Natural killer cell (primary cell): ENCODE measurements at regions not wholly inside any gene's neighbourhood (a gene's known extent, or its start where the extent isn't known, plus 50 kb on each side); places are given as distances from the start of the nearest gene placed in this dataset.
A peak's percentile ranks its signal among the peaks of the same experiment; 100 is the strongest.

ENCODE experiments used
- ATAC-seq, 3 donors: fragments of 150-1000 bp in 2 of 3; fragments of 200-7000 bp in 1 of 3; cut with Tn5 transposase; 1 replicate in 1 of 3; 2 replicates in 2 of 3; pipeline ENCODE4 v1.10.0; 2021; ENCODE audit warnings: mild to moderate bottlenecking in 2 of 3, moderate library complexity in 2 of 3
- DNase-seq, 2 donors: peaks; one replicate each; pipeline versions ENCODE4 v3.0.0 to v3.0.0-alpha.2; 2013 to 2021; ENCODE audit warnings: mixed read lengths in 1 of 2
- H3K27ac ChIP-seq: one replicate; pipeline ENCODE4 v1.5.1; 2013; ENCODE audit warnings: mild to moderate bottlenecking, low read length
- H3K27me3 ChIP-seq: one replicate; pipeline ENCODE4 v1.6.1; 2013; ENCODE audit warnings: low read length; ENCODE audit not compliant: control insufficient read depth, insufficient read depth
- H3K36me3 ChIP-seq: one replicate; pipeline ENCODE4 v1.6.1; 2013; ENCODE audit warnings: low read length; ENCODE audit not compliant: control insufficient read depth, insufficient read depth
- H3K4me1 ChIP-seq: one replicate; pipeline ENCODE4 v1.6.1; 2013; ENCODE audit warnings: low read length; ENCODE audit not compliant: control insufficient read depth, insufficient read depth
- H3K4me3 ChIP-seq: one replicate; pipeline ENCODE4 v1.5.1; 2013; ENCODE audit warnings: low read length
- H3K9me3 ChIP-seq: one replicate; pipeline ENCODE4 v1.6.1; 2013; ENCODE audit warnings: low read length; ENCODE audit not compliant: control insufficient read depth, insufficient read depth
- H3K27ac Mint-ChIP-seq, 2 donors: one replicate each; pipeline ENCODE4 v1.8.0; 2022; ENCODE audit warnings: mild to moderate bottlenecking in 2 of 2, mixed read lengths in 2 of 2, moderate library complexity in 1 of 2
- H3K27me3 Mint-ChIP-seq, 2 donors: one replicate each; pipeline ENCODE4 v1.8.0; 2022; ENCODE audit warnings: low read depth in 2 of 2, mixed read lengths in 2 of 2
- H3K36me3 Mint-ChIP-seq: one replicate; pipeline ENCODE4 v1.8.0; 2022; ENCODE audit warnings: mixed read lengths
- H3K4me1 Mint-ChIP-seq, 2 donors: one replicate each; pipeline ENCODE4 v1.8.0; 2022; ENCODE audit warnings: mixed read lengths in 2 of 2
- H3K4me3 Mint-ChIP-seq: one replicate; pipeline ENCODE4 v1.8.0; 2022; ENCODE audit warnings: mild to moderate bottlenecking, moderate library complexity, mixed read lengths
- H3K9me3 Mint-ChIP-seq, 2 donors: one replicate each; pipeline ENCODE4 v1.8.0; 2022; ENCODE audit warnings: mixed read lengths in 2 of 2
- CTCF ChIP-seq: fragments of 200-600 bp; IDR thresholded peaks from one replicate; pipeline ENCODE4 v1.8.0; 2022; ENCODE audit warnings: antibody characterized with exemption
- WGBS: methylation state at CpG from one replicate; pipeline ENCODE4 v1.1.7; 2013; ENCODE audit warnings: missing lambda C conversion rate; ENCODE audit not compliant: insufficient coverage; 5-methylcytosine and 5-hydroxymethylcytosine counted together
- intact Hi-C: fragments of 100-400 bp; cut with micrococcal nuclease; formaldehyde crosslinking; loops from one replicate; pipeline ENCODE4 v1.14.2; 2022

GRCh38 chr6:153966001-153966400 is 73.0 kb upstream of the OPRM1 start:
- no peaks in the 10 kb centered on the region for H3K9me3 ChIP-seq
- H3K36me3 ChIP-seq, result no peaks in the 10 kb centered on the region
- no peaks in the 10 kb centered on the region for H3K27me3 ChIP-seq
- Mint-ChIP-seq H3K4me3 (no peak overlapping the region), H3K9me3 (peaks cover 3 to 5% of the 10 kb centered on the region in 2 donors), H3K4me1 (no peaks in the 10 kb centered on the region), H3K27ac (no peak overlapping the region), H3K36me3 (no peaks in the 10 kb centered on the region), H3K27me3 (no peaks in the 10 kb centered on the region)
- ATAC-seq (no peak), DNase-seq (peak in 1 of 2 donors; percentile 25)
- 7% methylated on average over 2 of the region's 4 CpGs for WGBS
- H3K4me3 ChIP-seq, result no peak overlapping the region
- H3K4me1 ChIP-seq, result no peaks in the 10 kb centered on the region
- intact Hi-C loops, result no loop called here
- TF ChIP-seq CTCF, result no peak
- H3K27ac ChIP-seq, result no peak overlapping the region

- intact Hi-C loops, result no loop called here
- Mint-ChIP-seq H3K36me3 (no peaks in the 10 kb centered on the region), H3K27me3 (no peaks in the 10 kb centered on the region), H3K4me1 (no peaks in the 10 kb centered on the region), H3K27ac (no peak overlapping the region), H3K9me3 (peaks cover 3 to 5% of the 10 kb centered on the region in 2 donors), H3K4me3 (no peak overlapping the region)
- Histone ChIP-seq H3K27ac (no peak overlapping the region), H3K36me3 (no peaks in the 10 kb centered on the region), H3K27me3 (no peaks in the 10 kb centered on the region), H3K9me3 (no peaks in the 10 kb centered on the region), H3K4me1 (no peaks in the 10 kb centered on the region), H3K4me3 (no peak overlapping the region)
- DNase-seq (no peak), ATAC-seq (no peak)
- no peak for TF ChIP-seq CTCF
- 94% methylated on average over 3 of the region's 3 CpGs for WGBS
Measured at GRCh38 chr6:153963352-153963751, 75.7 kb upstream of the OPRM1 start.

- H3K36me3 Mint-ChIP-seq, result no peaks in the 10 kb centered on the region
- no peak for TF ChIP-seq CTCF
- intact Hi-C loops, result no loop called here
Measured at GRCh38 chr6:153962555-153962954, 76.5 kb upstream of the OPRM1 start.

GRCh38 chr6:153960741-153961140 is 78.3 kb upstream of the OPRM1 start:
- no peaks in the 10 kb centered on the region for H3K9me3 ChIP-seq
- intact Hi-C loops, result no loop called here
- no peak overlapping the region for H3K27ac ChIP-seq
- H3K27me3 Mint-ChIP-seq, result no peaks in the 10 kb centered on the region
- WGBS, result 71% methylated on average over 1 of the region's 1 CpG
- no peak overlapping the region for H3K4me3 ChIP-seq
- no peaks in the 10 kb centered on the region for H3K4me1 Mint-ChIP-seq
- peaks cover 2% of the 10 kb centered on the region for H3K4me1 ChIP-seq
- H3K27ac Mint-ChIP-seq, result no peak overlapping the region
- no peak for TF ChIP-seq CTCF
- H3K27me3 ChIP-seq, result no peaks in the 10 kb centered on the region
- no peak overlapping the region for H3K4me3 Mint-ChIP-seq
- H3K36me3 Mint-ChIP-seq, result no peaks in the 10 kb centered on the region
- H3K9me3 Mint-ChIP-seq, result peaks cover 3 to 8% of the 10 kb centered on the region in 2 donors
- no peak for DNase-seq
- ATAC-seq, result no peak
- no peaks in the 10 kb centered on the region for H3K36me3 ChIP-seq

More at GRCh38 chr6:153962555-153962954, 76.5 kb upstream of the OPRM1 start:
- Histone ChIP-seq H3K27ac (no peak overlapping the region), H3K9me3 (no peaks in the 10 kb centered on the region), H3K36me3 (no peaks in the 10 kb centered on the region), H3K27me3 (no peaks in the 10 kb centered on the region), H3K4me3 (no peak overlapping the region), H3K4me1 (peaks cover 2% of the 10 kb centered on the region)
- no peaks in the 10 kb centered on the region for H3K4me1 Mint-ChIP-seq
- peaks cover 3 to 7% of the 10 kb centered on the region in 2 donors for H3K9me3 Mint-ChIP-seq
- no peak for ATAC-seq
- H3K4me3 Mint-ChIP-seq, result no peak overlapping the region
- H3K27me3 Mint-ChIP-seq, result no peaks in the 10 kb centered on the region
- 88% methylated on average over 1 of the region's 2 CpGs for WGBS
- no peak overlapping the region for H3K27ac Mint-ChIP-seq
- no peak for DNase-seq
